Activated CD4-positive, alpha-beta memory T cell treated with anti-CD3 and anti-CD28 coated beads, Interleukin-2, amount 10 ng/mL, durations not matched to agents 7 days and 5 days (primary cell): ENCODE measurements at regions not wholly inside any gene's neighbourhood (a gene's known extent, or its start where the extent isn't known, plus 50 kb on each side); places are given as distances from the start of the nearest gene placed in this dataset.

Experiments used
- CTCF ChIA-PET: fragments of 350-600 bp; sonication (Branson Sonifier 250); formaldehyde crosslinking; loops from one replicate; lab custom pipeline; 2021; ENCODE audit warnings: antibody characterized with exemption, inconsistent platforms; lab: Charles Lee
- POLR2A ChIA-PET: fragments of 350-600 bp; sonication (Branson Sonifier 250); formaldehyde crosslinking; loops from one replicate; lab custom pipeline; 2021; ENCODE audit warnings: antibody characterized with exemption; lab: Charles Lee
- DNase-seq: peaks from one replicate; pipeline ENCODE4 v3.0.0-alpha.2; 2020
- H3K27ac Mint-ChIP-seq: one replicate; pipeline ENCODE4 v1.8.0; 2021; ENCODE audit warnings: mild to moderate bottlenecking, mixed read lengths
- H3K27me3 Mint-ChIP-seq: one replicate; pipeline ENCODE4 v1.8.0; 2021; ENCODE audit warnings: mixed read lengths
- H3K36me3 Mint-ChIP-seq: one replicate; pipeline ENCODE4 v1.8.0; 2021; ENCODE audit warnings: low read depth, mixed read lengths
- H3K4me1 Mint-ChIP-seq: one replicate; pipeline ENCODE4 v1.8.0; 2021; ENCODE audit warnings: mixed read lengths
- H3K4me3 Mint-ChIP-seq: one replicate; pipeline ENCODE4 v1.8.0; 2021; ENCODE audit warnings: mild to moderate bottlenecking, mixed read lengths
- H3K9me3 Mint-ChIP-seq: one replicate; pipeline ENCODE4 v1.8.0; 2021; ENCODE audit warnings: mixed read lengths

- no peak for DNase-seq
- CTCF ChIA-PET, result no interaction called here
- POLR2A ChIA-PET, result interaction anchor here (0.6 kb wide), 1 partner anchor 824 kb away, joined by 3 read pairs; no protein-coding TSS in a partner anchor
- Mint-ChIP-seq H3K27ac (no peak overlapping the region), H3K4me3 (no peak overlapping the region), H3K27me3 (no peaks in the 10 kb centered on the region), H3K36me3 (no peaks in the 10 kb centered on the region), H3K4me1 (no peaks in the 10 kb centered on the region), H3K9me3 (peaks cover 2% of the 10 kb centered on the region)
Observed at GRCh38 chr14:82855912-82856391, 1322.3 kb upstream of the SEL1L start.

GRCh38 chr14:82861313-82861712 is 1327.7 kb upstream of the SEL1L start:
- no peaks in the 10 kb centered on the region for H3K27me3 Mint-ChIP-seq
- H3K4me3 Mint-ChIP-seq, result no peak overlapping the region
- no peak for DNase-seq
- H3K9me3 Mint-ChIP-seq, result peaks cover 7% of the 10 kb centered on the region
- no peak overlapping the region for H3K27ac Mint-ChIP-seq
- no peaks in the 10 kb centered on the region for H3K4me1 Mint-ChIP-seq
- CTCF ChIA-PET, result no interaction called here
- H3K36me3 Mint-ChIP-seq, result no peaks in the 10 kb centered on the region
- POLR2A ChIA-PET, result no interaction called here

GRCh38 chr14:82872494-82872893 is 1338.8 kb upstream of the SEL1L start:
- Mint-ChIP-seq H3K27ac (no peak overlapping the region), H3K36me3 (no peaks in the 10 kb centered on the region), H3K4me1 (no peaks in the 10 kb centered on the region), H3K4me3 (no peak overlapping the region), H3K27me3 (no peaks in the 10 kb centered on the region), H3K9me3 (peaks cover 5% of the 10 kb centered on the region)
- DNase-seq, result no peak
- ChIA-PET CTCF (no interaction called here), POLR2A (no interaction called here)

GRCh38 chr14:82878951-82879350 is 1345.3 kb upstream of the SEL1L start:
- DNase-seq, result no peak
- ChIA-PET POLR2A (no interaction called here), CTCF (no interaction called here)
- Mint-ChIP-seq H3K27me3 (no peaks in the 10 kb centered on the region), H3K27ac (no peak overlapping the region), H3K4me1 (no peaks in the 10 kb centered on the region), H3K9me3 (peaks cover 11% of the 10 kb centered on the region), H3K36me3 (no peaks in the 10 kb centered on the region), H3K4me3 (no peak overlapping the region)

- Mint-ChIP-seq H3K4me1 (no peaks in the 10 kb centered on the region), H3K4me3 (no peak overlapping the region), H3K27me3 (no peaks in the 10 kb centered on the region), H3K36me3 (no peaks in the 10 kb centered on the region), H3K27ac (no peak overlapping the region), H3K9me3 (peaks cover 15% of the 10 kb centered on the region)
- ChIA-PET CTCF (no interaction called here), POLR2A (no interaction called here)
- no peak for DNase-seq
Observed at GRCh38 chr14:82879949-82880535, 1346.4 kb upstream of the SEL1L start.

GRCh38 chr14:82886670-82887069 is 1353.0 kb upstream of the SEL1L start:
- ChIA-PET CTCF (no interaction called here), POLR2A (no interaction called here)
- no peak for DNase-seq
- Mint-ChIP-seq H3K27ac (no peak overlapping the region), H3K9me3 (peaks cover 13% of the 10 kb centered on the region), H3K4me1 (no peaks in the 10 kb centered on the region), H3K4me3 (no peak overlapping the region), H3K27me3 (no peaks in the 10 kb centered on the region), H3K36me3 (no peaks in the 10 kb centered on the region)

GRCh38 chr14:82889701-82890100 is 1356.0 kb upstream of the SEL1L start:
- Mint-ChIP-seq H3K36me3 (no peaks in the 10 kb centered on the region), H3K27me3 (no peaks in the 10 kb centered on the region), H3K4me3 (no peak overlapping the region), H3K9me3 (peaks cover 12% of the 10 kb centered on the region), H3K27ac (no peak overlapping the region), H3K4me1 (no peaks in the 10 kb centered on the region)
- ChIA-PET POLR2A (no interaction called here), CTCF (no interaction called here)
- no peak for DNase-seq

DNA sequence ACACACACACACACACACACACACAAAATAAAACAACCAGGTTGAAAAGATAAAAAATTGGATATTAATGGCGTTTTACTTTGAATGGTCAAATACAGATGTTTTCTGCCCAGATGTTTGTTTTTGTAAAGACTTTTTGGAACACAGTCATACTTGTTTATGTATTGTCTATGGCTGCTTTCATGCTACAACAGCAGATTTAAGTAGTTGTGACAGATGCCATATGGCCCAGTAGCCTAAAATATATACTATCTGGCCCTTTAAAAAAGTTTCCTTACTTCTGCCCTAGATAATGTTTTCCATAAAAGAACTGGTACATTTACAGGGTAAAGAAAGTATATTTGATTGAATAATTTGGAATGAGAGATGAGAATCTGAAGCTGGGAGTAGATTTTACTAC is 1362.8 kb upstream of the SEL1L start:
- POLR2A ChIA-PET, result no interaction called here
- no peaks in the 10 kb centered on the region for H3K36me3 Mint-ChIP-seq
- H3K4me3 Mint-ChIP-seq, result no peak overlapping the region
- H3K27ac Mint-ChIP-seq, result no peak overlapping the region
- H3K4me1 Mint-ChIP-seq, result no peaks in the 10 kb centered on the region
- no peak for DNase-seq
- peaks cover 4% of the 10 kb centered on the region for H3K9me3 Mint-ChIP-seq
- CTCF ChIA-PET, result no interaction called here
- H3K27me3 Mint-ChIP-seq, result no peaks in the 10 kb centered on the region

DNA sequence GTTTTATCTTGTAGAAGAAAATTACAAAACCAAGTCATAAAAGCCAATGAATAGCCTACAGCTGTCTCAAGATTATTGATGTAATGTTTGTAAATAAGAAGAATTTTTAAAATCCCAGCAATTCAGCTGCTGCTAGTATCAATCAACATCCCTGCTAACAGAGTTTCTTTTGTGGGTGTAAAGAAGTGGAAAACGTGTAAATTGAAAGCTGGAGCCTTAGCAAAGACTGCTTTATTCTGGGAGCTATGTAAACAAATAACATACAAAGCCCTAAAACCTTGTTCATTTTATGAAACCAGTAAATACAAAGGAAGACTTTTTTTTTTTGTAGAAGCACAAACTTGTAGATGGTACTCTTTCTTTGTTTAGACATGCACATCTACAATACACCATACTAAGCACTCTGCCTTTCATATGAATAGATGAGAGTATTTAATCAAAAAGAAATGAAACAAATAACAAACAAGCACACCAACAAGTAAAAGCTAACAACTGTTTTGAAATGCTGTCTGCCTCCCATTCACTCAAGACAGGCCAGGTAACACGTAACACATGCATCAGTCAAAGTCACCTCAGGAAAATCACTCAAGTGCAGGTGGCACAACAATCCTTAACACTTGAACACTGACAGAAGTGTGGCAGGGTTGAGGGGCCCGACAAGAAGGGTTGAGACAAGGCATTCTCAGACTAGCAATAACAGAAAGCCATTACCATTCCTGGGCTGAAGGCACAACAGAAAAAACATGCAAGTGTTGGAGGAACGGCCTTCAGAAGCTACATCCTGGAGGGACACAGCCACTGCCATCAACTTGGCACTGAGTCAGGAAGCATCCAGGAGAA is 1364.0 kb upstream of the SEL1L start:
- no peak for DNase-seq
- no peak overlapping the region for H3K4me3 Mint-ChIP-seq
- no peaks in the 10 kb centered on the region for H3K36me3 Mint-ChIP-seq
- peaks cover 5% of the 10 kb centered on the region for H3K9me3 Mint-ChIP-seq
- ChIA-PET POLR2A (no interaction called here), CTCF (no interaction called here)
- no peaks in the 10 kb centered on the region for H3K4me1 Mint-ChIP-seq
- H3K27me3 Mint-ChIP-seq, result no peaks in the 10 kb centered on the region
- no peak overlapping the region for H3K27ac Mint-ChIP-seq

- H3K9me3 Mint-ChIP-seq, result peaks cover 8% of the 10 kb centered on the region
- no peak for DNase-seq
- H3K4me3 Mint-ChIP-seq, result no peak overlapping the region
- no peaks in the 10 kb centered on the region for H3K27me3 Mint-ChIP-seq
- POLR2A ChIA-PET, result no interaction called here
- no peaks in the 10 kb centered on the region for H3K4me1 Mint-ChIP-seq
- H3K27ac Mint-ChIP-seq, result no peak overlapping the region
- CTCF ChIA-PET, result no interaction called here
- H3K36me3 Mint-ChIP-seq, result no peaks in the 10 kb centered on the region
Observed at GRCh38 chr14:82905762-82906161, 1372.1 kb upstream of the SEL1L start.

- ChIA-PET CTCF (no interaction called here), POLR2A (no interaction called here)
- no peaks in the 10 kb centered on the region for H3K4me1 Mint-ChIP-seq
- H3K4me3 Mint-ChIP-seq, result no peak overlapping the region
- no peaks in the 10 kb centered on the region for H3K36me3 Mint-ChIP-seq
- no peak for DNase-seq
- H3K27ac Mint-ChIP-seq, result no peak overlapping the region
- no peaks in the 10 kb centered on the region for H3K27me3 Mint-ChIP-seq
- H3K9me3 Mint-ChIP-seq, result peaks cover 13% of the 10 kb centered on the region
Observed at GRCh38 chr14:82911930-82912329, 1378.3 kb upstream of the SEL1L start.

- Mint-ChIP-seq H3K27ac (no peak overlapping the region), H3K9me3 (peaks cover 10% of the 10 kb centered on the region), H3K36me3 (no peaks in the 10 kb centered on the region), H3K4me1 (no peaks in the 10 kb centered on the region), H3K4me3 (no peak overlapping the region), H3K27me3 (no peaks in the 10 kb centered on the region)
- ChIA-PET POLR2A (no interaction called here), CTCF (no interaction called here)
- DNase-seq, result no peak
Observed at GRCh38 chr14:82913396-82913795, 1379.7 kb upstream of the SEL1L start.

DNA sequence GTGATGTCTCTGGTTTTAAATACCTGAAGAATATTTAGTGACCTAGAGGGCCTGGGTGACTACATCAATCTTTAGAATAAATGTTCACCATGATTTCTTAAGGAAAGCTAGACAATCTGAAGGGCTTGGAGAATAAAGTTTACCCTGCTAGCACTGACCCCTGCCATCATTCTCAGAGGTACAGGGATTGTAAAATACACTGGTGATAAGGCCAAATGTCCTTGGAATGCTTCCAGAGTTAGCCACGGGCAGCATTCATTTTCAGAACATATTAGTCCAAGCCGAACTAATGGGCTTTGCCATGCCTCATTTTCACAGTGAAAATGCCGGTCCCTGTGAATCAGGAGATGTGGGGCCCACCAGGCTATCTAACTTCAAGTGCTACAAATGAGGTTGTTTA is 1381.7 kb upstream of the SEL1L start:
- DNase-seq, result no peak
- CTCF ChIA-PET, result no interaction called here
- Mint-ChIP-seq H3K27ac (no peak overlapping the region), H3K4me1 (no peaks in the 10 kb centered on the region), H3K4me3 (no peak overlapping the region), H3K9me3 (peaks cover 12% of the 10 kb centered on the region), H3K36me3 (no peaks in the 10 kb centered on the region), H3K27me3 (no peaks in the 10 kb centered on the region)
- POLR2A ChIA-PET, result no interaction called here

DNA sequence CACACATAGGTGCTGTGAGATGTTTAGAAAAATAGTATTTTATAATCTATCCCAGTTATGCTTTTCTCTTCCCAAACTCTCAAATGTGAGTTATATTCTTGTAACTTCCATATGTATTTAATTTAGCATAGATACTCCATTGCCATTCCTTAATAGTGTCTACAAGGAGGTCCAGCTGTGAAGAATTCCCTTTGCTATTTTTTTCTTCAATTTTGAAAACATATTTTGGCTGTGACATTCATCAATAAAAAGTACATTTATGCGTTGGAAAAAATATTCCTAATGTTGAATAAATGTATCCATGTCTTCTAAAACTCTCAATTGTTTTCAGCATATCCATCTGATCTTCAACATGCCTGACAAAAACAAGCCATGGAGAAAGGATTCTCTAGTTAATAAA is 1402.0 kb upstream of the SEL1L start:
- Mint-ChIP-seq H3K27me3 (no peaks in the 10 kb centered on the region), H3K27ac (no peak overlapping the region), H3K4me1 (no peaks in the 10 kb centered on the region), H3K36me3 (no peaks in the 10 kb centered on the region), H3K4me3 (no peak overlapping the region), H3K9me3 (peaks cover 7% of the 10 kb centered on the region)
- DNase-seq, result no peak
- ChIA-PET CTCF (no interaction called here), POLR2A (no interaction called here)
